Neural cell (in vitro differentiated cells): ENCODE measurements at regions not wholly inside any gene's neighbourhood (a gene's known extent, or its start where the extent isn't known, plus 50 kb on each side); places are given as distances from the start of the nearest gene placed in this dataset.

ENCODE experiments used
- H2AFZ ChIP-seq: fragments of 200-600, 300-800 bp; sonication (generic), shearing (Covaris generic); 2 replicates; pipeline ENCODE4 v1.6.0; 2014; ENCODE audit warnings: low read depth, mild to moderate bottlenecking, antibody characterized with exemption, low read length, moderate library complexity
- H3F3A ChIP-seq: fragments of 200-600 bp; shearing (Covaris generic); 2 replicates; pipeline ENCODE4 v1.6.1; 2016; ENCODE audit warnings: mild to moderate bottlenecking, moderate library complexity, mixed read lengths, antibody characterized with exemption, low read length; ENCODE audit not compliant: insufficient read depth, poor library complexity, severe bottlenecking
- H3K27ac ChIP-seq: fragments of 200-600, 300-800 bp; sonication (generic), shearing (Covaris generic); 2 replicates; pipeline ENCODE4 v1.5.1; 2014; ENCODE audit warnings: mild to moderate bottlenecking, low read length, moderate library complexity
- H3K27me3 ChIP-seq: fragments of 300-800, 200-600 bp; sonication (generic), shearing (Covaris generic); 2 replicates; pipeline ENCODE4 v1.6.0; 2014; ENCODE audit warnings: mild to moderate bottlenecking, low read depth, low read length, moderate library complexity; ENCODE audit not compliant: insufficient read depth
- H3K36me3 ChIP-seq: fragments of 300-800, 200-600 bp; sonication (generic), shearing (Covaris generic); 2 replicates; pipeline ENCODE4 v1.5.1; 2014; ENCODE audit warnings: mild to moderate bottlenecking, antibody characterized with exemption, low read length, moderate library complexity; ENCODE audit not compliant: insufficient read depth
- H3K4me2 ChIP-seq: fragments of 300-800, 200-600 bp; sonication (generic), shearing (Covaris generic); 2 replicates; pipeline ENCODE4 v1.6.0; 2014; ENCODE audit warnings: mild to moderate bottlenecking, low read length
- H3K4me3 ChIP-seq: fragments of 300-800, 200-600 bp; sonication (generic), shearing (Covaris generic); 2 replicates; pipeline ENCODE4 v1.5.1; 2014; ENCODE audit warnings: mild to moderate bottlenecking, low read length, moderate library complexity
- H3K79me2 ChIP-seq: fragments of 200-600 bp; shearing (Covaris generic); replicated peaks from 2 replicates; pipeline ENCODE4 v1.6.0; 2014; ENCODE audit warnings: mild to moderate bottlenecking, low read length, moderate library complexity; ENCODE audit not compliant: insufficient read depth
- H3K9ac ChIP-seq: fragments of 300-800, 200-600 bp; sonication (generic), shearing (Covaris generic); 2 replicates; pipeline ENCODE4 v1.6.1; 2016; ENCODE audit warnings: mild to moderate bottlenecking, low read length, mixed read lengths
- H3K9me2 ChIP-seq: fragments of 200-600 bp; shearing (Covaris generic); 2 replicates; pipeline ENCODE4 v1.6.1; 2016; ENCODE audit warnings: mild to moderate bottlenecking, low read length, mixed read lengths; ENCODE audit not compliant: insufficient read depth
- H3K9me3 ChIP-seq: fragments of 200-600, 300-800 bp; sonication (generic), shearing (Covaris generic); 2 replicates; pipeline ENCODE4 v1.6.1; 2016; ENCODE audit warnings: mild to moderate bottlenecking, mixed run types, low read length, moderate library complexity, mixed read lengths
- H4K20me1 ChIP-seq: fragments of 200-600 bp; shearing (Covaris generic); 2 replicates; pipeline ENCODE4 v1.6.1; 2016; ENCODE audit warnings: mild to moderate bottlenecking, mixed run types; ENCODE audit not compliant: insufficient read depth
- EP300 ChIP-seq: fragments of 450-650 bp; conservative IDR thresholded peaks from 2 replicates; pipeline ENCODE4 v1.6.1; 2014; ENCODE audit warnings: antibody characterized with exemption, mild to moderate bottlenecking, moderate library complexity; ENCODE audit not compliant: poor library complexity, severe bottlenecking
- EZH2 ChIP-seq: fragments of 200-600, 300-800 bp; shearing (Covaris generic), sonication (generic); IDR thresholded peaks from 2 replicates; pipeline ENCODE4 v1.6.1; 2014; ENCODE audit warnings: antibody characterized with exemption, low read length, borderline replicate concordance, mild to moderate bottlenecking; ENCODE audit not compliant: insufficient read depth, poor library complexity, severe bottlenecking
- MXI1 ChIP-seq: fragments of 450-650 bp; conservative IDR thresholded peaks from 2 replicates; pipeline ENCODE4 v1.6.1; 2014; ENCODE audit warnings: antibody characterized with exemption, mild to moderate bottlenecking; ENCODE audit not compliant: poor library complexity, severe bottlenecking
- POLR2AphosphoS5 ChIP-seq: IDR thresholded peaks from 2 replicates; pipeline ENCODE4 v1.6.1; 2012
- RAD21 ChIP-seq: fragments of 450-650 bp; conservative IDR thresholded peaks from 2 replicates; pipeline ENCODE4 v1.6.1; 2014; ENCODE audit warnings: antibody characterized with exemption, mild to moderate bottlenecking, moderate library complexity
- SMC3 ChIP-seq: fragments of 450-650 bp; conservative IDR thresholded peaks from 2 replicates; pipeline ENCODE4 v1.6.1; 2014; ENCODE audit warnings: antibody characterized with exemption, mild to moderate bottlenecking, moderate library complexity; ENCODE audit not compliant: poor library complexity
- TAF1 ChIP-seq: IDR thresholded peaks from 2 replicates; pipeline ENCODE4 v1.6.1; 2012; ENCODE audit warnings: low read depth
- TF ChIP-seq, protein P1 (sequence below): IDR thresholded peaks from 2 replicates; pipeline ENCODE4 v1.6.1; 2012; ENCODE audit warnings: borderline replicate concordance
- TF ChIP-seq, protein P2 (sequence below): fragments of 450-650 bp; IDR thresholded peaks from 2 replicates; pipeline ENCODE4 v1.5.1; 2014; ENCODE audit warnings: antibody characterized with exemption, mild to moderate bottlenecking, moderate library complexity; ENCODE audit not compliant: poor library complexity, severe bottlenecking

DNA sequence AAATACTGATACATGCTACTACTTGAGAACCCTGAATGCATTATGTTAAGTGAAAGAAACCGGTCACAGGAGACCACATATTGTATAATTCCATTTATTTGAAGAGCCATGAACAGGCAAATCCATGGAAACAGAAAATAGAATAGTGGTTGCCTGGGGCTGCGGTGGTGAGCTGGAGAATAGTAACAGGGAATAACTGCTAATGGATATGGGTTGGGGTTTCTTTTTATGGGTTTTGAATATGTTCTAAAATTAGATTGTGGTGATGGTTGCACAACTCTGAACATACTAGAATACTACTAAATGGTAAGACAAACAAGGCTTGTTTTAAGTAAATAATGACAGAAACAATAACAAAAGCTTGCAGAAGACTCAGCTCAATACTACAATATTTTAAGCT lies 293.0 kb downstream of the BTG1 start:
- no peaks in the 10 kb centered on the region for H3K79me2 ChIP-seq
- H3K4me2 ChIP-seq = no peak overlapping the region
- no peaks in the 10 kb centered on the region for H3K27me3 ChIP-seq
- no peaks in the 10 kb centered on the region for H3F3A ChIP-seq
- no peak overlapping the region for H3K9ac ChIP-seq
- no peak for TF ChIP-seq POLR2AphosphoS5
- TF ChIP-seq, protein P1, sequence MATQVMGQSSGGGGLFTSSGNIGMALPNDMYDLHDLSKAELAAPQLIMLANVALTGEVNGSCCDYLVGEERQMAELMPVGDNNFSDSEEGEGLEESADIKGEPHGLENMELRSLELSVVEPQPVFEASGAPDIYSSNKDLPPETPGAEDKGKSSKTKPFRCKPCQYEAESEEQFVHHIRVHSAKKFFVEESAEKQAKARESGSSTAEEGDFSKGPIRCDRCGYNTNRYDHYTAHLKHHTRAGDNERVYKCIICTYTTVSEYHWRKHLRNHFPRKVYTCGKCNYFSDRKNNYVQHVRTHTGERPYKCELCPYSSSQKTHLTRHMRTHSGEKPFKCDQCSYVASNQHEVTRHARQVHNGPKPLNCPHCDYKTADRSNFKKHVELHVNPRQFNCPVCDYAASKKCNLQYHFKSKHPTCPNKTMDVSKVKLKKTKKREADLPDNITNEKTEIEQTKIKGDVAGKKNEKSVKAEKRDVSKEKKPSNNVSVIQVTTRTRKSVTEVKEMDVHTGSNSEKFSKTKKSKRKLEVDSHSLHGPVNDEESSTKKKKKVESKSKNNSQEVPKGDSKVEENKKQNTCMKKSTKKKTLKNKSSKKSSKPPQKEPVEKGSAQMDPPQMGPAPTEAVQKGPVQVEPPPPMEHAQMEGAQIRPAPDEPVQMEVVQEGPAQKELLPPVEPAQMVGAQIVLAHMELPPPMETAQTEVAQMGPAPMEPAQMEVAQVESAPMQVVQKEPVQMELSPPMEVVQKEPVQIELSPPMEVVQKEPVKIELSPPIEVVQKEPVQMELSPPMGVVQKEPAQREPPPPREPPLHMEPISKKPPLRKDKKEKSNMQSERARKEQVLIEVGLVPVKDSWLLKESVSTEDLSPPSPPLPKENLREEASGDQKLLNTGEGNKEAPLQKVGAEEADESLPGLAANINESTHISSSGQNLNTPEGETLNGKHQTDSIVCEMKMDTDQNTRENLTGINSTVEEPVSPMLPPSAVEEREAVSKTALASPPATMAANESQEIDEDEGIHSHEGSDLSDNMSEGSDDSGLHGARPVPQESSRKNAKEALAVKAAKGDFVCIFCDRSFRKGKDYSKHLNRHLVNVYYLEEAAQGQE = no peak
- TF ChIP-seq SMC3 = no peak
- TF ChIP-seq MXI1 = no peak
- TF ChIP-seq RAD21 = no peak
- no peak for TF ChIP-seq TAF1
- TF ChIP-seq, protein P2, sequence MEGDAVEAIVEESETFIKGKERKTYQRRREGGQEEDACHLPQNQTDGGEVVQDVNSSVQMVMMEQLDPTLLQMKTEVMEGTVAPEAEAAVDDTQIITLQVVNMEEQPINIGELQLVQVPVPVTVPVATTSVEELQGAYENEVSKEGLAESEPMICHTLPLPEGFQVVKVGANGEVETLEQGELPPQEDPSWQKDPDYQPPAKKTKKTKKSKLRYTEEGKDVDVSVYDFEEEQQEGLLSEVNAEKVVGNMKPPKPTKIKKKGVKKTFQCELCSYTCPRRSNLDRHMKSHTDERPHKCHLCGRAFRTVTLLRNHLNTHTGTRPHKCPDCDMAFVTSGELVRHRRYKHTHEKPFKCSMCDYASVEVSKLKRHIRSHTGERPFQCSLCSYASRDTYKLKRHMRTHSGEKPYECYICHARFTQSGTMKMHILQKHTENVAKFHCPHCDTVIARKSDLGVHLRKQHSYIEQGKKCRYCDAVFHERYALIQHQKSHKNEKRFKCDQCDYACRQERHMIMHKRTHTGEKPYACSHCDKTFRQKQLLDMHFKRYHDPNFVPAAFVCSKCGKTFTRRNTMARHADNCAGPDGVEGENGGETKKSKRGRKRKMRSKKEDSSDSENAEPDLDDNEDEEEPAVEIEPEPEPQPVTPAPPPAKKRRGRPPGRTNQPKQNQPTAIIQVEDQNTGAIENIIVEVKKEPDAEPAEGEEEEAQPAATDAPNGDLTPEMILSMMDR = no peak
- TF ChIP-seq EP300 = no peak
- no peak for TF ChIP-seq EZH2
- H3K27ac ChIP-seq = no peak overlapping the region
- no peak overlapping the region for H2AFZ ChIP-seq
- H3K9me2 ChIP-seq = no peaks in the 10 kb centered on the region
- no peaks in the 10 kb centered on the region for H4K20me1 ChIP-seq
- no peaks in the 10 kb centered on the region for H3K36me3 ChIP-seq
- H3K4me3 ChIP-seq = no peak overlapping the region
- H3K9me3 ChIP-seq = no peaks in the 10 kb centered on the region

DNA sequence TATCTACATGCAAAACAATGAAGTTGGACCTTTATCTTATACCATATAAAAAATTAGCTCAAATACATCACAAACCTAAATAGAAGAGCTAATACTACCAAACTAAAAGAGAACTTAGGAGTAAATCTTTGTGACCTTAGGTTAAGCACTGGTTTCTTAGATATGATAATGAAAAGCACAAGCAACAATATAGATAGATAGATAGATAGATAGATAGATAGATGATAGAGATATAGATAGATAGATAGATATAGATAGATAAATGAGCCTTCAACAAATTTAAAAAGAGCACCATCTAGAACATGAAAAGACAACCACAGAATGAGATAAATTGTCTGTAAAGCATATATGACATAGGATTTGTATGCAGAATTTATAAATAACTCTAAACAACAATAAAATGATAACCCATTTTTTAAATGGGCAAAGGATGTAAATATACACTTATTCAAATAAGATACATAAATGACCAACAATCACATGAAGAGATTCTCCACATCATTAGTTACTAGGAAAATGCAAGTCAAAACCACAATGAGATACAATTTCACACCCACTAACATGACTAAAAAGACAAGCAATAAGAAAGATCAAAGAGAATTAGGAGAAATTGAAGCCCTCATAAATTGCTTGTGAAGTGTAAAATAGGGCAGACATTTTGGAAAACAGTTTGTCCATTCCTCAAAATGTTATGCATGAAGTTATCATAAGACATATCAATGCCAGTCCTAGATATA lies 293.7 kb downstream of the BTG1 start:
- no peak overlapping the region for H3K9ac ChIP-seq
- H2AFZ ChIP-seq = no peak overlapping the region
- H3K4me2 ChIP-seq = no peak overlapping the region
- H4K20me1 ChIP-seq = no peaks in the 10 kb centered on the region
- H3K9me3 ChIP-seq = no peaks in the 10 kb centered on the region
- H3K27me3 ChIP-seq = no peaks in the 10 kb centered on the region
- H3K4me3 ChIP-seq = no peak overlapping the region
- TF ChIP-seq POLR2AphosphoS5 = no peak
- no peak for TF ChIP-seq EZH2
- TF ChIP-seq SMC3 = no peak
- TF ChIP-seq, protein P1 = no peak
- TF ChIP-seq EP300 = no peak
- no peak for TF ChIP-seq MXI1
- no peak for TF ChIP-seq TAF1
- TF ChIP-seq RAD21 = no peak
- TF ChIP-seq, protein P2 = no peak
- H3F3A ChIP-seq = no peaks in the 10 kb centered on the region
- no peaks in the 10 kb centered on the region for H3K79me2 ChIP-seq
- no peaks in the 10 kb centered on the region for H3K36me3 ChIP-seq
- no peak overlapping the region for H3K27ac ChIP-seq
- no peaks in the 10 kb centered on the region for H3K9me2 ChIP-seq
